Naive thymus-derived CD8-positive, alpha-beta T cell (primary cell): ENCODE measurements at regions not wholly inside any gene's neighbourhood (a gene's known extent, or its start where the extent isn't known, plus 50 kb on each side); places are given as distances from the start of the nearest gene placed in this dataset.
"Not testable (repeated sequence)": the region's sequence is repeated elsewhere in the genome, so short reads cannot be mapped to it uniquely, and the experiment has no call there.

Source experiments
- ATAC-seq, 2 donors: fragments of 150-1000 bp; cut with Tn5 transposase in 1 of 2; sonication (Bioruptor Pico), chemical (Tn5 transposase) in 1 of 2; 1 replicate in 1 of 2; 2 replicates in 1 of 2; pipeline ENCODE4 v1.10.0; 2021; ENCODE audit warnings: mild to moderate bottlenecking in 2 of 2, moderate library complexity in 2 of 2
- POLR2A ChIA-PET: fragments of 350-600 bp; sonication (Branson Sonifier 250); formaldehyde crosslinking; loops from one replicate; lab custom pipeline; 2021; ENCODE audit warnings: antibody characterized with exemption; lab: Charles Lee
- DNase-seq, 10 donors: peaks; one replicate each; pipeline versions ENCODE4 v3.0.0 to v3.0.0-alpha.2; 2020 to 2022
- H3K27ac Mint-ChIP-seq, 10 donors: one replicate each; pipeline ENCODE4 v1.8.0; 2020 to 2022; ENCODE audit warnings: mild to moderate bottlenecking in 10 of 10, mixed read lengths in 10 of 10, moderate library complexity in 4 of 10, inconsistent platforms in 1 of 10
- H3K27me3 Mint-ChIP-seq, 5 donors: one replicate each; pipeline ENCODE4 v1.8.0; 2021 to 2022; ENCODE audit warnings: mixed read lengths in 5 of 5
- H3K36me3 Mint-ChIP-seq, 3 donors: one replicate each; pipeline ENCODE4 v1.8.0; 2020 to 2022; ENCODE audit warnings: mixed read lengths in 3 of 3, mild to moderate bottlenecking in 2 of 3, inconsistent platforms in 1 of 3
- H3K4me1 Mint-ChIP-seq, 4 donors: one replicate each; pipeline ENCODE4 v1.8.0; 2021 to 2022; ENCODE audit warnings: mixed read lengths in 4 of 4
- H3K4me3 Mint-ChIP-seq, 10 donors: one replicate each; pipeline ENCODE4 v1.8.0; 2020 to 2022; ENCODE audit warnings: mild to moderate bottlenecking in 10 of 10, mixed read lengths in 10 of 10, moderate library complexity in 6 of 10, inconsistent platforms in 1 of 10
- H3K9me3 Mint-ChIP-seq, 9 donors: one replicate each; pipeline ENCODE4 v1.8.0; 2020 to 2022; ENCODE audit warnings: mixed read lengths in 9 of 9, mild to moderate bottlenecking in 3 of 9, inconsistent platforms in 1 of 9, moderate library complexity in 1 of 9

DNA sequence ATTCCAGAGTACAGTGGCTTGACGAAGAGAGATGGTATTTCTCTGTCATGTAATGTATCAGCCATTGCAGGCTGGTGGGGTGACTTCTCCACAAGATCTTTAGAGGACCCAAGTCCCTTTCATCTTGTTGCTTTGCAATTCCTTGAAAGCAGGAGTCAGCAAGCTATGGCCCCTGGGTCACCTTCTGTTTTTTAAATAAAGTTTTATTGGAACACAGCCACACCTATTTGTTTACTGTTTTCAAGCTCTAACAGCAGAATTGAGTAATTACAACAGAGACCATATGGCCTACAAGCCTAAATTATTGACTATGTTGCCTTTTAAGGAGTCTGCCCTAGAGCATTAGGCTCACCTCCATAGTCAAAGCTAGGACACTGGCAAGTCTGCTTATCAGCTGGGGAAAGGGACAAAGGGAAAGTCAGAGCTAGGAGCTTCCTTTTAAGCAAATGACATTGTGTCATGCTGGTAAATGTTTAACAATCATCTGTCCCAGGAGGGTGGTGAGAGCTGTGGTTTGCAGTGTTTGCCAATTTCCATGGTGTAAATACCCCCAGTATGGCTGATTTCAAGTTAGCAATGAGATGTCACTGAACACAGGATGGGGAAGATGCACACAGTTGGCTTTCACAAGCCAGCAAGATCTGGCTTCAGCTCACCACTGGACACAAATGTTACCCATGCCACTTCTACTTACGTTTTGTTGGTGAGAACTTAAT, 87.7 kb upstream of the PWP1 start:
- Mint-ChIP-seq H3K27ac (no peak overlapping the region), H3K36me3 (peaks cover 0 to 17% (median 16%) of the 10 kb centered on the region in 3 donors), H3K4me3 (no peak overlapping the region), H3K27me3 (no peaks in the 10 kb centered on the region), H3K4me1 (peaks cover 0 to 6% (median 0%) of the 10 kb centered on the region in 4 donors), H3K9me3 (peaks cover 0 to 15% (median 2%) of the 10 kb centered on the region in 9 donors)
- ATAC-seq (no peak), DNase-seq (no peak)
- POLR2A ChIA-PET, result interaction anchor here (0.6 kb wide), 1 partner anchor 123 kb away, joined by 13 read pairs; no protein-coding TSS in a partner anchor

DNA sequence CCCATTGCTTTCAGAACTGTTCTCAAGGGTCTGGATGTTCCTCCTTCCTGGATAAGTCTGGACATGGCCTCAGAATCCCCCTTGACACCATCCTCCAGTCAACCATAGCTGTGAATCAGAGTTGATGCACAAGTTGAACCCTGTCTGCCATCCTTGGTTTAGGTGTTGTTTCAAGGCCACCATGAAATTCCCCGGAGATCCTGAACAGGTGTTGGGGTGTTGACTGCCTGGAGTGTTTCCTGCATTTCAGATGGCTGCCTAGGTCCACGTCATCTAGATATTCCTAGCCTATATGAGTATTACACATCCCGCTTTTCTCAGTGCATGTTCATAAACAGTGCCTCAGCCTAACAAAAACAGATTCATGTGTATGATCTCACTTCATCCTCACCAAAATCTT, 86.7 kb upstream of the PWP1 start:
- H3K4me1 Mint-ChIP-seq, result peaks cover 0 to 6% (median 0%) of the 10 kb centered on the region in 4 donors
- no peaks in the 10 kb centered on the region for H3K27me3 Mint-ChIP-seq
- H3K4me3 Mint-ChIP-seq, result no peak overlapping the region
- POLR2A ChIA-PET, result no interaction called here
- H3K9me3 Mint-ChIP-seq, result peaks cover 0 to 4% (median 0%) of the 10 kb centered on the region in 9 donors
- DNase-seq (no peak), ATAC-seq (no peak)
- H3K27ac Mint-ChIP-seq, result peak overlapping the region in 1 of 10 donors; percentile 25
- peaks cover 0 to 14% (median 7%) of the 10 kb centered on the region in 3 donors for H3K36me3 Mint-ChIP-seq

DNA sequence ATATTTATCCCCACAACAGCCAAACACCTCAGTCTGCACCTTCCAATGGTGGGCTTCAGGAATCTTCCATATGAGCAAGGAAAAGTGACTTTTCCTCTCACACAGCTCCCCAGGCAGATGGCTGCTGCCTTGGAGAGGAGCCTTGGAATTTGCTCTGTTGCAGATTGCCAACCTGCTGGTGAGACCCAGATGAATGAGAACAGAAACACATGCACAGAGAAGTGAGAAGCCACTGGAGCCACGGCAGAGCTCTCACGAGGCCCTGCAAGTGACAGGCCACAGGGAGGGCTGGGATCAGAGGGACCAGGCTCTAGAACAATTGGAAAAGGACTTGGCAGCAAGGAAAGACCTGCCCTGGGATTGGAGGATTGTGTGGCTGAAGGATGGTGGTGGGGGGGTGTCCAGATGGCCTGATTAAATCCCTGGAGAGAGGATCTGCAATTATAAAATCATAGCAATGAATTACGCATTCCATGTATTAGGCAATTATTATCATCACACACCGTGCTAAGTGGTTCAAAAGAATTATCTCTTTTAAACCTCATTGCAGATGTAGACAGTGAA, 84.9 kb upstream of the PWP1 start:
- Mint-ChIP-seq H3K4me1 (peaks cover 0 to 6% (median under 1%) of the 10 kb centered on the region in 4 donors), H3K4me3 (no peak overlapping the region), H3K9me3 (no peaks in the 10 kb centered on the region), H3K36me3 (peaks cover 0 to 11% (median 4%) of the 10 kb centered on the region in 3 donors), H3K27ac (peak overlapping the region in 3 of 10 donors; percentile 11 to 44 (median 18)), H3K27me3 (no peaks in the 10 kb centered on the region)
- no peak for ATAC-seq
- POLR2A ChIA-PET, result no interaction called here
- no peak for DNase-seq

DNA sequence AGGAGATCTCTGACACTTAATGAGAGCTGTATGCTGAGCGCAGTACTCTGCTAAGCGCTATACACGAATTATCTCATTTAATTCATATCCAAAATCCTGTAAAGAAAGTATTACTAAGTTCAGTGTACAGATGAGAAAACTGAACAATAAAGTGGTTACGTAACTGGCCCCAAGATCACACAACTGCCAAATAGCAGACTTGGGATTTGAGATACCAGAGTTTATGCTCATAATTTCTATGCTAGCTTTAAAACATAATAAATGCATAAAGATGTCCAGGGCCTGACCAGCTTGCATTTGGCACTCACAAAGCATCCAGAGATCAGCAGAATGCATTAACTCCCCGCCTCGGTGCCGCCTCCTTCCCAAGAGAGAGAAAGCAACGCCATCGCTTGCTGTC, 83.2 kb upstream of the PWP1 start:
- peaks cover 0 to 6% (median 5%) of the 10 kb centered on the region in 4 donors for H3K4me1 Mint-ChIP-seq
- no peak for DNase-seq
- peaks cover 0 to 11% (median 0%) of the 10 kb centered on the region in 3 donors for H3K36me3 Mint-ChIP-seq
- H3K9me3 Mint-ChIP-seq, result no peaks in the 10 kb centered on the region
- ATAC-seq, result no peak
- no peak overlapping the region for H3K27ac Mint-ChIP-seq
- POLR2A ChIA-PET, result no interaction called here
- no peaks in the 10 kb centered on the region for H3K27me3 Mint-ChIP-seq
- H3K4me3 Mint-ChIP-seq, result no peak overlapping the region

DNA sequence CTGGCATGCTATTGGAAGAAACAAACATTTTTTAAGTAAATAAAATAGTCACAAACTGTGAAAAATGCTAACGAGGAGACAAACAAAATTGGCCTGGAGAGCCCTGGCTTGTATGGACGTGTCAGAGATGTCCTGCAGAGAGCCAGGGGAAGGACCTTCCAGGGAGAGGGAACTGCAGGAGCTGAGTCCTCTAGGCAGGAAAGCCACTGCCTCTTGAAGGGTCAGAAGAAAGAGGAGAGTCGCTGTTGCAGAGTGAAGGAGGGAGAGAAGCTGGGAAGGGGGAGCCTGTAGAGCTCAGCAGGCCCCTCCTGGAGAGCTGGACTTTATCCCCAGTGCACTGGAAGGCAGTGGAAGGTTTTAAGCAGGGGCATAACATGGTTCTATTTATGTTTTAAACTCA, 80.3 kb upstream of the PWP1 start:
- Mint-ChIP-seq H3K27me3 (no peaks in the 10 kb centered on the region), H3K4me3 (no peak overlapping the region), H3K27ac (peak overlapping the region in 4 of 10 donors; percentile 0 to 79 (median 60)), H3K9me3 (no peaks in the 10 kb centered on the region), H3K4me1 (peaks cover 0 to 7% (median 6%) of the 10 kb centered on the region in 4 donors), H3K36me3 (peaks cover 0 to 11% (median 0%) of the 10 kb centered on the region in 3 donors)
- DNase-seq (no peak), ATAC-seq (no peak)
- POLR2A ChIA-PET, result interaction anchor here (1.1 to 1.2 kb wide), 2 partner anchors 199 to 204 kb away, joined by 3 read pairs; no protein-coding TSS in a partner anchor

DNA sequence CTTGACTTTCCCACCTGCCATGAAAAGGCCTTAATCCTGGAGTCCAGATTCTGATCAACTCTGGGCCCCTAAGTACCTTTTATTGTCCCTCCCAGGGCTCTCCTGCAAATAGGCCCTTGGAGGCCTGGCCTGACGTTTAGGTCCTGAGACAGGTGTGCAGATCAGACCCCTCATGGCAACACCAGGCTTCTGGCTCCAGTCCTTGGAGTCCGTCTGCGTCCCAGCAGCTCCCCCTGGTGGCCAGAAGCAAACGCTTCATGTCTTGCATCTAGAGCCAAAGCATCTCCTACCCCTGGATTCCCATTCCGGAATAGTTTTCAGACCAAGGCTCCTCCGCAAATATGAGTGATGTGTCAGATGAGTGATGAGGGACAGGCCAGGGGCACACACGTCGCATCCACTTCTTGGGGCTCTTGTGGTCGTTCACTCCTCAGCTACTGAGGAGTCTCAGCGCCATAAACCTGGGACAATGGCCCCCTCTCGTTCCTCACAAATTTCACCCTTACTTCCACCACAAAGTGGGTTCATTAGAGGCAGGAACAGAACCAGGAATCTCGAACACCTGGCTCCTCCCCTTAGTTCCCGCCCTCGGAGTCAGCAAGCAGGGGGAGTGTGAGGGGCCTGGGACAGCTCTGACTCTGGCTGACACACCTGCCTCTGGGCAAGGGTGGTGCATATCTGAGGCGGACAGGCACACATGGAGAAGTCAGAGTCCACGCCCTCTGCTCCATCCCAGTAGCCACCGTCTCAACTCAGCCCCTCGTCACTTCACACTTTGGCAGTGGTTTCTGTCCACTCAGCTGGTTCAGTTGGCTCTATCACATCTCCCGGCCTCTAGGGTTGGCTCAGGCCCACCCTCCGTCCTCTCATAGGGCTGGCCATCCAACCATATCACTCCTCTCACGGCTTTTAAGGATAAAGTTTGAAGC, 77.9 kb upstream of the PWP1 start:
- POLR2A ChIA-PET, result interaction anchor here (0.6 kb wide), 1 partner anchor 475 kb away, joined by 3 read pairs; no protein-coding TSS in a partner anchor
- Mint-ChIP-seq H3K4me3 (no peak overlapping the region), H3K27ac (peak overlapping the region in 3 of 10 donors; percentile 20 to 70 (median 59)), H3K9me3 (no peaks in the 10 kb centered on the region), H3K27me3 (no peaks in the 10 kb centered on the region), H3K4me1 (peaks cover 0 to 6% (median 4%) of the 10 kb centered on the region in 4 donors), H3K36me3 (peaks cover 0 to 20% (median 4%) of the 10 kb centered on the region in 3 donors)
- DNase-seq (peak; percentile 63 to 90 (median 78)), ATAC-seq (peak; percentile 73 to 84)

DNA sequence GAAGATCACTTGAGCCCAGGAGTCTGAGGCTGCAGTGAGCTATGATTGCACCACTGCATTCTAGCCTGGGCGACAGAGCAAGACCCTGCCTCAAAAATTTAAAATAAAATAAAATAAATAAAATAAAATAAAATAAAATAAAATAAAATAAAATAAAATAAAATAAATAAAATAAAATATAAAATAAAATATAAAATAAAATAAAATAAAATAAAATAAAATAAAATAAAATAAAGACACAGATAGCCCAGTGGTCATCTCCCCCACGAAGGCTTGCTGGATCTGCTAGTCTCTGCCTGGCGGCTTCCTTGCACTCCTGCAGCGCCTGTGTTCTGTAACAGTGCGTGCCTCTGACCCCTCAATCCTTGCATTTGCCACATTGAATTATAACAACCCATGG, 76.8 kb upstream of the PWP1 start:
- DNase-seq, H3K4me1 Mint-ChIP-seq, H3K4me3 Mint-ChIP-seq, H3K27me3 Mint-ChIP-seq, ATAC-seq, POLR2A ChIA-PET, H3K9me3 Mint-ChIP-seq: not testable (repeated sequence)
- Mint-ChIP-seq H3K36me3 (peaks cover 0 to 27% (median 4%) of the 10 kb centered on the region in 3 donors), H3K27ac (peak overlapping the region in 1 of 10 donors; percentile 52)

DNA sequence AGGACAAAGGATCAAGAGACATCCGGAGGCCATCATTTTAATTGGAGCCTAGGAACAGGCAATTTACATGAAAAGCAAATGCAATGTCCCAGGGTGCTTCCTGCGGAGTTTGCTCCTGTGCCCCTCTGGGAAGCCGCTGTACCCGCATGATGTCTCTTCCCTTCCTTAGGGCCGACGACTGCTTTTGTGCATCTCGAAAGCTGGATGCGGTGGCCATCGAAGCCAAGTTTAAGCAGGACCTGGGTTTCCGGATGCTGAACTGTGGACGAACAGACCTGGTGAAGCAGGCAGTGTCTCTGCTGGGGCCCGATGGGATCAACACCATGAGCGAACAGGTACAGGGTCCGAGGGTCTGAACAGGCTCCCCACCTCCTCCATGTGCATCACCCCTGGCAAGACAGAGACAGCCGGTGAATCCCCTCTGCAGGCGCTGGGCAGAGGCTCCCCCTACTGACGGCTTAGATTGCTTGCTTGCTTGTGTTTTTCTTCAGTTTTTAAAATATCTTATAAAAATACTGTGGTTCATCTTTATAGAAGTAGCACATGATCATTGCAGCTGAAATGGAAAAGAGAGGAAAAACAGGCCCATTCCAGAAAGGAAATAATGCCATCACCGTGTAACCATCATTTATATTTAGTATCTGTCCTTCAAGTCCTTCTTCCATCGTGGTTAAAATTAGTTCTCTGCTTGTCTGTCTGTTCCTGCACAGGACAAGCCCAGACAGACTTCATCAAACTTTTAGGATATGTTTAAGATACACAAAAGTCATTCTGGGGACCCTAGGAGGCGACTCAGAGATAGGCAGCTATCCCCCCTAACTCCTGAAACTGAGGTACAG, 75.4 kb upstream of the PWP1 start:
- POLR2A ChIA-PET, result no interaction called here
- no peak overlapping the region for H3K4me3 Mint-ChIP-seq
- H3K4me1 Mint-ChIP-seq, result peaks cover 0 to 6% (median 4%) of the 10 kb centered on the region in 4 donors
- H3K36me3 Mint-ChIP-seq, result peaks cover 6 to 34% (median 9%) of the 10 kb centered on the region in 3 donors
- DNase-seq (peak in 3 of 10 donors; percentile 4 to 33 (median 21)), ATAC-seq (no peak)
- H3K27me3 Mint-ChIP-seq, result no peaks in the 10 kb centered on the region
- H3K27ac Mint-ChIP-seq, result peak overlapping the region in 1 of 10 donors; percentile 11
- no peaks in the 10 kb centered on the region for H3K9me3 Mint-ChIP-seq

DNA sequence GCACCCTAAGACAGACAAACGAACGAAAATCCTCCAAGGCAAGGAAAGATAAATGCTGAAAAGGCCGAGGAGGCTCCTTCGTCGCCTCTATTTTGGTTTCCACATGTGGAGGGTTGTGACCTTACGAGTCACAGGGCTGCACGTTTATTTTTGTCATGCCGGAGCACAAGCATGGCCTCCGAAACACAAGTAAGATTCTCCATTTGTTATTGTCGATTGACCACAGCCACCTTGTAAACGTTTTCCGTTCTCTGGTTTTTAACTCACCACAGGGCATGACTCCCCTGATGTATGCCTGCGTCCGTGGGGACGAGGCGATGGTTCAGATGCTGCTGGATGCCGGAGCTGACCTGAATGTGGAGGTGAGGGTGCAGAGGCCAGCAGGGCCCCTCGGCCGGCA, 73.1 kb upstream of the PWP1 start:
- no peak for ATAC-seq
- POLR2A ChIA-PET, result no interaction called here
- Mint-ChIP-seq H3K27ac (peak overlapping the region in 1 of 10 donors; percentile 62), H3K36me3 (peaks cover 6 to 41% (median 14%) of the 10 kb centered on the region in 3 donors), H3K4me3 (no peak overlapping the region), H3K4me1 (peaks cover 0 to under 1% (median under 1%) of the 10 kb centered on the region in 4 donors), H3K9me3 (no peaks in the 10 kb centered on the region), H3K27me3 (no peaks in the 10 kb centered on the region)
- DNase-seq, result no peak

DNA sequence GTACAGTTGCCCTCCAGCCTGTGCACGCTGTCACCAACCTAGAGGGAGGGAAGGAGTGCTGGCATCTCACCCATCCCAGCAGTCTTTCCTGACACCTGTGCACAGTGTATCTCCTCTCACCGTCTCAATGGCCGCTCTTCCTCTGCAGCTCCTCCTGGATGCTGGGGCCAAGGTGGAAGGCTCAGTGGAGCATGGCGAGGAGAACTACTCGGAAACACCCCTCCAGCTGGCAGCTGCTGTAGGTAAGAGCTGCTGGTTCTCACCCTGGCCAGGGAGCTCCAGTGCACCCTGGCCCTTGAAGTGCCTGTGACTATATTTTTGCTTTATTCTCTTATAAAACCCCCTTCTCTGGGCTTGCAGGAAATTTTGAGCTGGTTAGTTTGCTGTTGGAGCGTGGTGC, 68.7 kb upstream of the PWP1 start:
- peaks cover 6 to 70% (median 34%) of the 10 kb centered on the region in 3 donors for H3K36me3 Mint-ChIP-seq
- DNase-seq, result peak in 1 of 10 donors; percentile 19
- ATAC-seq, result no peak
- POLR2A ChIA-PET, result no interaction called here
- H3K27ac Mint-ChIP-seq, result peak overlapping the region in 1 of 10 donors; percentile 86
- H3K4me3 Mint-ChIP-seq, result no peak overlapping the region
- H3K4me1 Mint-ChIP-seq, result no peaks in the 10 kb centered on the region
- no peaks in the 10 kb centered on the region for H3K27me3 Mint-ChIP-seq
- no peaks in the 10 kb centered on the region for H3K9me3 Mint-ChIP-seq

DNA sequence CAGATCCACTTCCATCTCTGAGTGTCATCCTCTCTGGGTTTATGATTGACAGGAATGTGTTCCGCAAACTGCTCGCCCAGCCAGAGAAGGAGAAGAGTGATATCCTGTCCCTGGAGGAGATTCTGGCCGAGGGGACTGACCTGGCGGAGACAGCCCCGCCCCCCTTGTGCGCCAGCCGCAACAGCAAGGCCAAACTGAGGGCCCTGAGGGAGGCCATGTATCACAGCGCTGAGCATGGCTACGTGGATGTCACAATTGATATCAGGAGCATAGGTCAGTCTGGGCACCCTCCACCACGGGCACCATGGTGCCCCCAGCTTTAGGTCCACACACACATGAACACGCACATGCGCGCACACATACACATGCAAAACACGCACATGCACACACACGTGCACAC, 67.5 kb upstream of the PWP1 start:
- no peak overlapping the region for H3K4me3 Mint-ChIP-seq
- DNase-seq, result peak in 1 of 10 donors; percentile 11
- POLR2A ChIA-PET, result no interaction called here
- H3K27ac Mint-ChIP-seq, result no peak overlapping the region
- no peaks in the 10 kb centered on the region for H3K27me3 Mint-ChIP-seq
- no peak for ATAC-seq
- peaks cover 6 to 65% (median 31%) of the 10 kb centered on the region in 3 donors for H3K36me3 Mint-ChIP-seq
- H3K4me1 Mint-ChIP-seq, result no peaks in the 10 kb centered on the region
- no peaks in the 10 kb centered on the region for H3K9me3 Mint-ChIP-seq

DNA sequence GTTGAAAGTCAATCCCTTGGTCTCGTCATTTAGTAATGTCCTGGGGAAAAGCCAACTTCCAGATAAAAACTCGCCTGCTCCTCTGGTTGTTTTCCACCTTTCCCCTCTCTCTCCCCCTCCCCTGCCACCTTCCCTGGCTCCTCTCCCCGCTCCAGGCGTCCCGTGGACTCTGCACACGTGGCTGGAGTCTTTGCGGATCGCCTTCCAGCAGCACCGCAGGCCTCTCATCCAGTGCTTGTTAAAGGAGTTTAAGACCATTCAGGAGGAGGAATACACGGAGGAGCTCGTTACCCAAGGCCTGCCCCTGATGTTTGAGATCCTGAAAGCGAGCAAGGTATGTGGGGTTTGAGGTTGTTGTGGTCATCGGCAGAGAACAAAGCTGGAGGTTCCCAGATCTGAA, 65.8 kb upstream of the PWP1 start:
- peaks cover 0 to 13% (median 4%) of the 10 kb centered on the region in 9 donors for H3K9me3 Mint-ChIP-seq
- no peaks in the 10 kb centered on the region for H3K27me3 Mint-ChIP-seq
- ATAC-seq (no peak), DNase-seq (peak in 1 of 10 donors; percentile 11)
- no peaks in the 10 kb centered on the region for H3K4me1 Mint-ChIP-seq
- peaks cover 17 to 65% (median 44%) of the 10 kb centered on the region in 3 donors for H3K36me3 Mint-ChIP-seq
- no peak overlapping the region for H3K27ac Mint-ChIP-seq
- H3K4me3 Mint-ChIP-seq, result no peak overlapping the region
- POLR2A ChIA-PET, result no interaction called here
